ENCODE measurements at regions not wholly inside any gene's neighbourhood (a gene's known extent, or its start where the extent isn't known, plus 50 kb on each side); places are given as distances from the start of the nearest gene placed in this dataset.

- no peak for DNase-seq
These were observed 209.5 kb upstream of the TWIST2 start for GRCh38 chr2:238638100-238638981.

- DNase-seq = no peak
These were observed 208.8 kb upstream of the TWIST2 start for GRCh38 chr2:238638982-238639628.

GRCh38 chr2:238640486-238640885, 207.4 kb upstream of the TWIST2 start:
- no peak for DNase-seq

GRCh38 chr2:238642973-238643372, 204.9 kb upstream of the TWIST2 start:
- DNase-seq = no peak

- no peak for DNase-seq
These were observed 204.4 kb upstream of the TWIST2 start for GRCh38 chr2:238643400-238643907.

- no peak for DNase-seq
These were observed 203.5 kb upstream of the TWIST2 start for GRCh38 chr2:238644095-238645081.

- no peak for DNase-seq
These were observed 202.8 kb upstream of the TWIST2 start for GRCh38 chr2:238645095-238645494.

GRCh38 chr2:238645716-238646115, 202.2 kb upstream of the TWIST2 start:
- DNase-seq = no peak

GRCh38 chr2:238646281-238646680, 201.6 kb upstream of the TWIST2 start:
- no peak for DNase-seq

GRCh38 chr2:238646803-238647202, 201.1 kb upstream of the TWIST2 start:
- DNase-seq = no peak

GRCh38 chr2:238649123-238649522, 198.8 kb upstream of the TWIST2 start:
- DNase-seq = no peak

- no peak for DNase-seq
These were observed 197.9 kb upstream of the TWIST2 start for GRCh38 chr2:238649936-238650518.

- no peak for DNase-seq
These were observed 197.3 kb upstream of the TWIST2 start for GRCh38 chr2:238650536-238650935.

- DNase-seq = no peak
These were observed 196.4 kb upstream of the TWIST2 start for GRCh38 chr2:238651306-238652052.

- DNase-seq = no peak
These were observed 195.7 kb upstream of the TWIST2 start for GRCh38 chr2:238652053-238652770.

GRCh38 chr2:238652771-238653157, 195.1 kb upstream of the TWIST2 start:
- DNase-seq = no peak

GRCh38 chr2:238653431-238654109, 194.3 kb upstream of the TWIST2 start:
- DNase-seq = no peak

GRCh38 chr2:238654479-238655197, 193.2 kb upstream of the TWIST2 start:
- no peak for DNase-seq

- no peak for DNase-seq
These were observed 192.6 kb upstream of the TWIST2 start for GRCh38 chr2:238655198-238655860.
